GM18951 (cell line): ENCODE measurements at regions not wholly inside any gene's neighbourhood (a gene's known extent, or its start where the extent isn't known, plus 50 kb on each side); places are given as distances from the start of the nearest gene placed in this dataset.
A peak's percentile ranks its signal among the peaks of the same experiment; 100 is the strongest.

ENCODE experiments used
- POLR2A ChIP-seq: IDR thresholded peaks from 4 replicates; pipeline ENCODE4 v1.6.1; 2011; ENCODE audit warnings: mild to moderate bottlenecking; ENCODE audit not compliant: insufficient read length, insufficient read depth; ENCODE audit errors: extremely low read depth
- in situ Hi-C: fragments of 300-500 bp; cut with MboI; formaldehyde crosslinking; loops from one replicate; pipeline ENCODE4 v1.12.0; 2022; ENCODE audit warnings: low sequenced_read_pairs, mixed read lengths, inconsistent platforms; ENCODE audit not compliant: unreplicated experiment

- in situ Hi-C loops = no loop called here
- TF ChIP-seq POLR2A = no peak
Observed at GRCh38 chr12:92554158-92555073, 148.4 kb upstream of the PLEKHG7 start.

GRCh38 chr12:92553389-92553788 is 149.4 kb upstream of the PLEKHG7 start:
- in situ Hi-C loops = no loop called here
- no peak for TF ChIP-seq POLR2A

- in situ Hi-C loops = no loop called here
- TF ChIP-seq POLR2A = no peak
Observed at GRCh38 chr12:92552412-92553108, 150.2 kb upstream of the PLEKHG7 start.

- peak; percentile 45 for TF ChIP-seq POLR2A
- in situ Hi-C loops = no loop called here
Observed at GRCh38 chr12:92551853-92552397, 150.9 kb upstream of the PLEKHG7 start.

- no peak for TF ChIP-seq POLR2A
- in situ Hi-C loops = no loop called here
Observed at GRCh38 chr12:92551210-92551609, 151.6 kb upstream of the PLEKHG7 start.

- no peak for TF ChIP-seq POLR2A
- in situ Hi-C loops = no loop called here
Observed at GRCh38 chr12:92550661-92551060, 152.1 kb upstream of the PLEKHG7 start.

GRCh38 chr12:92550254-92550653 is 152.5 kb upstream of the PLEKHG7 start:
- no peak for TF ChIP-seq POLR2A
- in situ Hi-C loops = no loop called here

- TF ChIP-seq POLR2A = no peak
- in situ Hi-C loops = no loop called here
Observed at GRCh38 chr12:92549516-92549915, 153.3 kb upstream of the PLEKHG7 start.

GRCh38 chr12:92547906-92548305 is 154.9 kb upstream of the PLEKHG7 start:
- in situ Hi-C loops = no loop called here
- no peak for TF ChIP-seq POLR2A

- in situ Hi-C loops = no loop called here
- TF ChIP-seq POLR2A = no peak
Observed at GRCh38 chr12:92547420-92547819, 155.4 kb upstream of the PLEKHG7 start.

- in situ Hi-C loops = no loop called here
- no peak for TF ChIP-seq POLR2A
Observed at GRCh38 chr12:92546635-92547348, 156.0 kb upstream of the PLEKHG7 start.

GRCh38 chr12:92546259-92546634 is 156.5 kb upstream of the PLEKHG7 start:
- in situ Hi-C loops = no loop called here
- no peak for TF ChIP-seq POLR2A

- in situ Hi-C loops = no loop called here
- TF ChIP-seq POLR2A = no peak
Observed at GRCh38 chr12:92544322-92544721, 158.5 kb upstream of the PLEKHG7 start.
